NT2/D1 (cell line): ENCODE measurements at regions not wholly inside any gene's neighbourhood (a gene's known extent, or its start where the extent isn't known, plus 50 kb on each side); places are given as distances from the start of the nearest gene placed in this dataset.

Source experiments
- DNase-seq: peaks from one replicate; pipeline ENCODE4 v3.0.0-alpha.2; 2011; ENCODE audit warnings: low read depth, low spot score
- H3K27me3 ChIP-seq: 2 replicates; pipeline ENCODE4 v1.6.0; 2011; ENCODE audit warnings: mild to moderate bottlenecking; ENCODE audit not compliant: insufficient read length, insufficient read depth
- H3K36me3 ChIP-seq: 2 replicates; pipeline ENCODE4 v1.6.1; 2011; ENCODE audit warnings: mild to moderate bottlenecking, low read length, mixed read lengths; ENCODE audit not compliant: insufficient read depth, insufficient read length
- H3K4me1 ChIP-seq: 2 replicates; pipeline ENCODE4 v1.5.1; 2011; ENCODE audit not compliant: insufficient read depth, insufficient read length
- H3K4me3 ChIP-seq: 2 replicates; pipeline ENCODE4 v1.5.1; 2011; ENCODE audit warnings: low read depth; ENCODE audit not compliant: insufficient read length
- H3K9ac ChIP-seq: 2 replicates; pipeline ENCODE4 v1.6.0; 2011; ENCODE audit warnings: low read depth; ENCODE audit not compliant: insufficient read length
- H3K9me3 ChIP-seq: 2 replicates; pipeline ENCODE4 v1.5.1; 2011; ENCODE audit warnings: mild to moderate bottlenecking, low read length; ENCODE audit not compliant: insufficient read depth
- SUZ12 ChIP-seq: IDR thresholded peaks from 2 replicates; pipeline ENCODE4 v1.6.1; 2011; ENCODE audit not compliant: insufficient read length, insufficient read depth; ENCODE audit errors: extremely low read depth
- YY1 ChIP-seq: IDR thresholded peaks from 2 replicates; pipeline ENCODE4 v1.6.1; 2011; ENCODE audit not compliant: insufficient read length, insufficient read depth
- ZNF274 ChIP-seq: IDR thresholded peaks from 2 replicates; pipeline ENCODE4 v1.6.1; 2011; ENCODE audit warnings: mild to moderate bottlenecking, low read depth, low read length

GRCh38 chr2:183630964-183631363 lies 506.7 kb downstream of the NUP35 start:
- DNase-seq: no peak
- no peak overlapping the region for H3K9ac ChIP-seq

GRCh38 chr2:183656121-183656520 lies 531.9 kb downstream of the NUP35 start:
- H3K9ac ChIP-seq: no peak overlapping the region
- no peak for TF ChIP-seq YY1
- no peak for TF ChIP-seq SUZ12
- TF ChIP-seq ZNF274: no peak
- no peak overlapping the region for H3K4me3 ChIP-seq

More at GRCh38 chr2:183630964-183631363, 506.7 kb downstream of the NUP35 start:
- TF ChIP-seq YY1 (no peak), ZNF274 (no peak), SUZ12 (no peak)
- Histone ChIP-seq H3K4me1 (no peaks in the 10 kb centered on the region), H3K36me3 (no peaks in the 10 kb centered on the region), H3K4me3 (no peak overlapping the region), H3K9me3 (no peaks in the 10 kb centered on the region), H3K27me3 (no peaks in the 10 kb centered on the region)

GRCh38 chr2:183665425-183665824 lies 541.2 kb downstream of the NUP35 start:
- Histone ChIP-seq H3K27me3 (no peaks in the 10 kb centered on the region), H3K4me1 (no peaks in the 10 kb centered on the region), H3K9ac (no peak overlapping the region), H3K4me3 (no peak overlapping the region), H3K9me3 (no peaks in the 10 kb centered on the region), H3K36me3 (no peaks in the 10 kb centered on the region)
- no peak for TF ChIP-seq SUZ12
- no peak for TF ChIP-seq ZNF274
- TF ChIP-seq YY1: no peak
- no peak for DNase-seq

More at GRCh38 chr2:183656121-183656520, 531.9 kb downstream of the NUP35 start:
- no peaks in the 10 kb centered on the region for H3K9me3 ChIP-seq
- H3K4me1 ChIP-seq: no peaks in the 10 kb centered on the region
- no peaks in the 10 kb centered on the region for H3K27me3 ChIP-seq
- DNase-seq: no peak
- no peaks in the 10 kb centered on the region for H3K36me3 ChIP-seq

- no peak for DNase-seq
- H3K36me3 ChIP-seq: no peaks in the 10 kb centered on the region
- H3K4me1 ChIP-seq: no peaks in the 10 kb centered on the region
- H3K4me3 ChIP-seq: no peak overlapping the region
- no peak overlapping the region for H3K9ac ChIP-seq
- no peaks in the 10 kb centered on the region for H3K9me3 ChIP-seq
- TF ChIP-seq ZNF274 (no peak), YY1 (no peak), SUZ12 (no peak)
- H3K27me3 ChIP-seq: no peaks in the 10 kb centered on the region
Observed at GRCh38 chr2:183666031-183666430, 541.8 kb downstream of the NUP35 start.

GRCh38 chr2:183671233-183671632 lies 547.0 kb downstream of the NUP35 start:
- H3K9me3 ChIP-seq: no peaks in the 10 kb centered on the region
- H3K4me1 ChIP-seq: no peaks in the 10 kb centered on the region
- H3K27me3 ChIP-seq: no peaks in the 10 kb centered on the region
- no peak for DNase-seq
- H3K36me3 ChIP-seq: no peaks in the 10 kb centered on the region
- H3K9ac ChIP-seq: no peak overlapping the region
- no peak overlapping the region for H3K4me3 ChIP-seq
- no peak for TF ChIP-seq ZNF274
- TF ChIP-seq YY1: no peak
- TF ChIP-seq SUZ12: no peak

GRCh38 chr2:183678908-183679307 lies 554.7 kb downstream of the NUP35 start:
- Histone ChIP-seq H3K27me3 (no peaks in the 10 kb centered on the region), H3K36me3 (no peaks in the 10 kb centered on the region), H3K9me3 (no peaks in the 10 kb centered on the region; the same call in 1 of the 2 replicates), H3K9ac (no peak overlapping the region), H3K4me1 (no peaks in the 10 kb centered on the region), H3K4me3 (no peak overlapping the region)
- DNase-seq: no peak
- TF ChIP-seq YY1: no peak
- TF ChIP-seq ZNF274: no peak
- TF ChIP-seq SUZ12: no peak

- H3K9ac ChIP-seq: no peak overlapping the region
- no peaks in the 10 kb centered on the region for H3K4me1 ChIP-seq
- H3K27me3 ChIP-seq: no peaks in the 10 kb centered on the region
- no peaks in the 10 kb centered on the region for H3K36me3 ChIP-seq
- H3K9me3 ChIP-seq: no peaks in the 10 kb centered on the region; the same call in 1 of the 2 replicates
- TF ChIP-seq ZNF274 (no peak), SUZ12 (no peak), YY1 (no peak)
- no peak for DNase-seq
- no peak overlapping the region for H3K4me3 ChIP-seq
Observed at GRCh38 chr2:183680573-183680972, 556.3 kb downstream of the NUP35 start.

GRCh38 chr2:183684686-183685085 lies 560.4 kb downstream of the NUP35 start:
- H3K36me3 ChIP-seq: no peaks in the 10 kb centered on the region
- no peak for DNase-seq
- TF ChIP-seq SUZ12 (no peak), YY1 (no peak), ZNF274 (no peak)
- H3K27me3 ChIP-seq: no peaks in the 10 kb centered on the region
- H3K9ac ChIP-seq: no peak overlapping the region
- no peaks in the 10 kb centered on the region; the same call in 1 of the 2 replicates for H3K9me3 ChIP-seq
- no peaks in the 10 kb centered on the region for H3K4me1 ChIP-seq
- no peak overlapping the region for H3K4me3 ChIP-seq
